K562 (cell line): ENCODE measurements at regions not wholly inside any gene's neighbourhood (a gene's known extent, or its start where the extent isn't known, plus 50 kb on each side); places are given as distances from the start of the nearest gene placed in this dataset.

ENCODE experiments used
- RNF2 ChIP-seq: sonication (generic); IDR thresholded peaks from 2 replicates; pipeline ENCODE4 v1.6.1; 2016
- SMARCC2 ChIP-seq: fragments of 450-650 bp; IDR thresholded peaks from 2 replicates; pipeline ENCODE4 v1.6.1; 2017; ENCODE audit warnings: antibody characterized with exemption, moderate library complexity, mild to moderate bottlenecking, low read depth

DNA sequence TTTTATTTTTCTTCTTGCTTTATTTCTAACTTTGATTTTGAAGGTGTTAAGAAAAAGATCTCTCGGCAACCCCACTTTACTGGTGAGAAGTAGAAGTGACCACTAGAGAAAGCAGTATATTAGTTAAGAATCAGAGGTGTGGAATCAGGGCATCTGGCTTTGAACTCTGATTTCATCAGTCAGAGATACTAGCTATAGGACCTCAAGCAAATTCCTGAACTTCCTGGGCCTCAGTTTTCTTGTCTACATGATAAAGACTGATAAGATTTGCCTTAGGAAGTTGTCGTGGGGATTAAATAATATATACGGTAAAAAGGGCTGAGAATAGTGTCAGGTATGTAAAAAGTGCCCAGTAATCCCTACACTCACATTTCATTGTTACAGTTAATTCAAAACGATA, 440.3 kb upstream of the CRIM1 start:
- TF ChIP-seq RNF2: no peak
- TF ChIP-seq SMARCC2: no peak
